CD4-positive, alpha-beta T cell treated with Interleukin-12 subunit alpha and Interleukin-12 subunit beta, for 1 hour (primary cell): ENCODE measurements at regions not wholly inside any gene's neighbourhood (a gene's known extent, or its start where the extent isn't known, plus 50 kb on each side); places are given as distances from the start of the nearest gene placed in this dataset.
"Not testable (repeated sequence)": the region's sequence is repeated elsewhere in the genome, so short reads cannot be mapped to it uniquely, and the experiment has no call there.

Experiments used
- DNase-seq: peaks from one replicate; pipeline ENCODE4 v3.0.0-alpha.2; 2020

- DNase-seq, result no peak
Observed at GRCh38 chr13:40346592-40346991, 319.8 kb downstream of the FOXO1 start.

- DNase-seq, result no peak
Observed at GRCh38 chr13:40348096-40348679, 318.3 kb downstream of the FOXO1 start.

- no peak for DNase-seq
Observed at GRCh38 chr13:40350283-40350992, 316.0 kb downstream of the FOXO1 start.

GRCh38 chr13:40351537-40352379 is 314.7 kb downstream of the FOXO1 start:
- DNase-seq, result no peak

GRCh38 chr13:40352380-40352778 is 314.1 kb downstream of the FOXO1 start:
- DNase-seq, result no peak

GRCh38 chr13:40352802-40353562 is 313.5 kb downstream of the FOXO1 start:
- DNase-seq, result no peak

GRCh38 chr13:40355126-40355724 is 311.2 kb downstream of the FOXO1 start:
- DNase-seq, result no peak

- no peak for DNase-seq
Observed at GRCh38 chr13:40356011-40356410, 310.4 kb downstream of the FOXO1 start.

GRCh38 chr13:40356458-40356857 is 310.0 kb downstream of the FOXO1 start:
- not testable (repeated sequence) for DNase-seq

GRCh38 chr13:40362502-40362901 is 303.9 kb downstream of the FOXO1 start:
- no peak for DNase-seq

- no peak for DNase-seq
Observed at GRCh38 chr13:40363653-40364052, 302.8 kb downstream of the FOXO1 start.

GRCh38 chr13:40366119-40366518 is 300.3 kb downstream of the FOXO1 start:
- DNase-seq, result no peak

GRCh38 chr13:40368127-40368891 is 298.1 kb downstream of the FOXO1 start:
- DNase-seq, result no peak

GRCh38 chr13:40370661-40371060 is 295.8 kb downstream of the FOXO1 start:
- DNase-seq, result no peak

GRCh38 chr13:40371531-40372125 is 294.8 kb downstream of the FOXO1 start:
- DNase-seq, result no peak

- peak; percentile 41 for DNase-seq
Observed at GRCh38 chr13:40373608-40374007, 292.8 kb downstream of the FOXO1 start.

- DNase-seq, result no peak
Observed at GRCh38 chr13:40375489-40376171, 290.8 kb downstream of the FOXO1 start.

GRCh38 chr13:40376296-40376849 is 290.1 kb downstream of the FOXO1 start:
- no peak for DNase-seq

GRCh38 chr13:40376867-40377535 is 289.4 kb downstream of the FOXO1 start:
- DNase-seq, result no peak

GRCh38 chr13:40377783-40378182 is 288.7 kb downstream of the FOXO1 start:
- DNase-seq, result no peak
